HUDEP-2 (cell line): ENCODE measurements at regions not wholly inside any gene's neighbourhood (a gene's known extent, or its start where the extent isn't known, plus 50 kb on each side); places are given as distances from the start of the nearest gene placed in this dataset.
A peak's percentile ranks its signal among the peaks of the same experiment; 100 is the strongest.

ENCODE experiments used
- DNase-seq, 76 experiments: peaks; one replicate each; lab custom pipeline; 2025; ENCODE audit not compliant: unreplicated experiment in 76 of 76; lab: John Stamatoyannopoulos, UW

DNA sequence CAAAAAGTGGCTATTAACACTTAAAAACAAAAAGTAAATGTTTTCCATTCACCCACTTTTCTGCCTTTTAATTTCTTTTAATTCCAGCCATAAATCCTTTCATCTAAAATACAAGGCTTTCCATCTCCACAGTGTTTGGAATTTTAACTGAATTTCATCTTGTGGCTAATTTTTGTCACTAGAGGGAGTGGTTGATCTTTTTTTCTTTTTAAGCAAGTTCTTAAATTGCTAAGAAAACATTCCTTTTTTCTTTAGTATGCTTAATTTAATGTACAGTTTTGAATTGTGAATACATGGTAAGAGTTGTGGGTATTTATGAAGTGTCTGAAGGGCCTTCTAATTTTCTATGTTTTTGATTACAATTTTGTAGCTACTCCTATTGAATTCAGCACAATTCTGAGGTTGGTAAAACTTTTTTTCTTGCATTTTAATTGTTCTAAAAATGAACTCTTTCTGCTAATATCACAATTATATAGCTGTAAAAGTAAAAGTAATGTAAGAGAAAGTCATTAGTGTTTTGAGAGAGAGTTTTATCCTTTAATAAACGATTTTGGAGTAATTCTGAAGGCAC, 54.9 kb upstream of the ANK3 start:
- DNase-seq, result peak in 1 of 76 experiments; percentile 1

DNA sequence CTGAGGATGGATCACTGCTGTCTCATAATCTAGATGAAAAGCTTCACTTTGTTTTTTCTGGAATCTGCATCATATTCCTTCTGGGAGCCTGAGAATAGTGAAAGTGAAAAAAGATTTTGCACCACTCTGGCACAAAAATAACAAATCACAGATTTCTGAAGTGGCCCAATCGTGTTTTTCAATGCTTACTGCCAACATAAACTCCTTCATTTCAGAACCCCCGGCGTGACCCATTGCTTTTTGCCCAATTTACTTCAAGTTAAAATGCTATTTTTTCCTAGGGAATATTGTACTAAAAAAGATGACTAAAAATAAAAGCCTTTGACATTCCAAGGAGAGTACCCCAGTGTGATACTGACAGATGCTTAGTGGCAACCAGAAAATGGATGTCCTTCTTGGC, 53.7 kb upstream of the ANK3 start:
- no peak for DNase-seq

DNA sequence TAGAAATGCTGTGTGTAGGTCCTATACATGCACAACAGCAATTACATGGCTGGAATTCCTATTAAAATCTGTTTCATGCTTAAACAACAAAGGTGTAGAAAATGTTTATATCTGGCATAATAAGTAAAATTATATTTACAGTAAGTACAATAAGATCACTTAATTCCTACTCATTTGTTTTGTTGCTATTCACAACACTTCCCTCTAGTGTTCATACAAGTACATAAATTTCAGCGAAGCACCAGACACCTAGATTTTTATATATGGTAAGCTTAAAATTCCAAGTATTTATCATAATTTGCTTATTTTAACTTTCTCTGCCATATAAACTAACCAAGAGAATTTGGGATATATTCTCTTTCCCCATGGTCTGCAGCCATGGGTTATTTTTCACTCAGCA, 51.8 kb upstream of the ANK3 start:
- no peak for DNase-seq

DNA sequence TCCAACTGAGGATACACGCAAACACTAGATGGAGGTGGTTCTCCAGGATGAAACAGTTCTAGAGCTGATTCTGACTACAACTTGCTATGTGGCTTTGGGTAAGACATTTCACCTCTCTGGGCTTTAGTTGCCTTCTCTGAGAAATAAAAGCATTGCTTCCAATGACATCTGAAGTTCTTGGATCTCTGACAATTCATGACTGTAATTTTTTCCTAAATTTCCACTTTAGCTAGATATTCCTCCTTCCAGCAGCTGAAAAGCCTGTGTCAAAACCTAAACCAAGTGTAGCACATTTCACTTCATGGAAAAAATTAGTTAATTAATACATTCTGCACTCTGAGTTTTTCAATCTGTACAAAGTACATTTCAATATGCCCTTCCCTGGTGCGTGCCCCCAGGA, 50.0 kb upstream of the ANK3 start:
- DNase-seq, result no peak
